ENCODE measurements at regions not wholly inside any gene's neighbourhood (a gene's known extent, or its start where the extent isn't known, plus 50 kb on each side); places are given as distances from the start of the nearest gene placed in this dataset.
A peak's percentile ranks its signal among the peaks of the same experiment; 100 is the strongest.

GRCh38 chr19:30267332-30267731 is 104.9 kb upstream of the ZNF536 start:
- ChIA-PET CTCF (no interaction called here), POLR2A (interaction anchor here (0.7 kb wide), 1 partner anchor 661 kb away, joined by 4 read pairs; the partner anchor contains the start of gene POP4)
- H3K36me3 ChIP-seq (ENCODE audit: control insufficient read depth in 2 of 2, insufficient read depth in 1 of 2, low read length in 2 of 2), result no peaks in the 10 kb centered on the region
- no peak overlapping the region for H3K4me3 ChIP-seq (ENCODE audit: low read depth, low read length)
- H3K4me1 ChIP-seq (ENCODE audit: control insufficient read depth, insufficient read depth, low read length), result peaks cover 12% of the 10 kb centered on the region
- peaks cover 1% of the 10 kb centered on the region for H3K9me3 ChIP-seq (ENCODE audit: control insufficient read depth, insufficient read depth, low read depth, low read length)
- H3K27ac ChIP-seq (ENCODE audit: extremely low read depth, low read depth, low read length), result no peak overlapping the region
- TF ChIP-seq ZNF416 (tag by site-specific recombination; IDR thresholded peaks at IDR 0.05), result no peak
- no peak for TF ChIP-seq ZNF174 (tag by site-specific recombination; IDR thresholded peaks at IDR 0.05)
- peak; percentile 26; the same call in 1 of the 2 replicates for TF ChIP-seq KLF1 (tag by site-specific recombination; IDR thresholded peaks at IDR 0.05)
- TF ChIP-seq ZNF518A (tag by site-specific recombination; conservative IDR thresholded peaks at IDR 0.05; ENCODE audit: low read depth), result no peak
- peak; percentile 92 for TF ChIP-seq PRDM10 (tag by site-specific recombination; IDR thresholded peaks at IDR 0.05)
- no peak for TF ChIP-seq SP3 (tag by site-specific recombination; IDR thresholded peaks at IDR 0.05)
- TF ChIP-seq ZFP41 (tag by site-specific recombination; IDR thresholded peaks at IDR 0.05; ENCODE audit: borderline replicate concordance), result no peak

- no peak overlapping the region for H3K27ac ChIP-seq (ENCODE audit: extremely low read depth, low read depth, low read length)
- H3K9me3 ChIP-seq (ENCODE audit: control insufficient read depth, insufficient read depth, low read depth, low read length), result peaks cover 10% of the 10 kb centered on the region
- ChIA-PET CTCF (interaction anchor here (0.6 kb wide), 1 partner anchor 10 kb away, joined by 3 read pairs; no protein-coding TSS in a partner anchor), POLR2A (no interaction called here)
- no peak overlapping the region for H3K4me3 ChIP-seq (ENCODE audit: low read depth, low read length)
- H3K4me1 ChIP-seq (ENCODE audit: control insufficient read depth, insufficient read depth, low read length), result peaks cover 12% of the 10 kb centered on the region
- H3K36me3 ChIP-seq (ENCODE audit: control insufficient read depth in 2 of 2, insufficient read depth in 1 of 2, low read length in 2 of 2), result no peaks in the 10 kb centered on the region
- TF ChIP-seq KLF1 (tag by site-specific recombination; IDR thresholded peaks at IDR 0.05) (no peak), PBX3 (CRISPR knock-in tag; IDR thresholded peaks at IDR 0.05) (no peak), REST (tag by site-specific recombination; IDR thresholded peaks at IDR 0.05) (no peak), ZNF175 (tag by site-specific recombination; IDR thresholded peaks at IDR 0.05) (no peak), ZNF274 (IDR thresholded peaks at IDR 0.05; ENCODE audit: low read length) (no peak), ZNF274 (tag by site-specific recombination; IDR thresholded peaks at IDR 0.05; ENCODE audit: borderline replicate concordance) (no peak), AEBP2 (tag by site-specific recombination; IDR thresholded peaks at IDR 0.05; ENCODE audit: borderline replicate concordance) (no peak), ZNF174 (tag by site-specific recombination; IDR thresholded peaks at IDR 0.05) (no peak), ZNF677 (tag by site-specific recombination; IDR thresholded peaks at IDR 0.05) (no peak), ZNF37A (tag by site-specific recombination; IDR thresholded peaks at IDR 0.05) (no peak), ZNF148 (tag by site-specific recombination; IDR thresholded peaks at IDR 0.05; ENCODE audit: borderline replicate concordance) (no peak)
Measured at GRCh38 chr19:30268601-30269000, 103.6 kb upstream of the ZNF536 start.
